Progenitor cell of endocrine pancreas (in vitro differentiated cells): ENCODE measurements at regions not wholly inside any gene's neighbourhood (a gene's known extent, or its start where the extent isn't known, plus 50 kb on each side); places are given as distances from the start of the nearest gene placed in this dataset.

Source experiments
- DNase-seq: peaks from one replicate; pipeline ENCODE4 v3.0.0; 2021; ENCODE audit warnings: low spot score; ENCODE audit not compliant: unreplicated experiment
- H3K27ac Mint-ChIP-seq: 2 replicates; pipeline ENCODE4 v1.8.0; 2021; ENCODE audit warnings: mild to moderate bottlenecking, moderate library complexity, mixed read lengths
- H3K27me3 Mint-ChIP-seq: 2 replicates; pipeline ENCODE4 v1.8.0; 2021; ENCODE audit warnings: mixed read lengths
- H3K36me3 Mint-ChIP-seq: 2 replicates; pipeline ENCODE4 v1.8.0; 2022; ENCODE audit warnings: mixed read lengths; ENCODE audit not compliant: insufficient read depth
- H3K4me1 Mint-ChIP-seq: 2 replicates; pipeline ENCODE4 v1.8.0; 2021; ENCODE audit warnings: low read depth, mixed read lengths
- H3K4me3 Mint-ChIP-seq: 2 replicates; pipeline ENCODE4 v1.8.0; 2021; ENCODE audit warnings: low read depth, mild to moderate bottlenecking, moderate library complexity, mixed read lengths
- H3K9me3 Mint-ChIP-seq: 2 replicates; pipeline ENCODE4 v1.8.0; 2021; ENCODE audit warnings: low read depth, mixed read lengths
- CTCF ChIP-seq: fragments of 200-600 bp; sonication (generic); IDR thresholded peaks from one replicate; pipeline ENCODE4 v1.5.0; 2021; ENCODE audit warnings: antibody characterized with exemption, mild to moderate bottlenecking; ENCODE audit not compliant: unreplicated experiment

DNA sequence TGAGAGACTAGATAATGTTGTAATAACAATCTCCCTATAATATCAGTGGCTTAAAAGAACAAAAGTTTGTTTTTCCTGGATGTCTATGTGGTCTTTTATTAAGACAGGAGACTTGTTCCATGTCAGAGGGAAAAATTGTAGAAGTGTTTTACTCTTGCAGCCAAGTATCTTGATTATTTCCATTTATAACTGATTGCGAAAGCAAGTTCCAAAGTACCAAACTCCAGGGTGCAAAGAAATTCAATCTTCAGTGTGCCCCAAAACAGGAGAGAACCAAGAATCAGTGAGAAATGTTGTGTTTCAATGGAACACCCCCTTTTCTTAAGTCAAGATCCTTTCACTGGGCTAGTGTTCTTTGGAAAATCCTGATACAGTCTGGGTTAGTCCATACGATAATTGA, 624.4 kb upstream of the BCHE start:
- Mint-ChIP-seq H3K36me3 (no peaks in the 10 kb centered on the region), H3K9me3 (peaks cover 15% of the 10 kb centered on the region), H3K4me1 (peaks cover 18% of the 10 kb centered on the region), H3K27ac (no peak overlapping the region), H3K4me3 (no peak overlapping the region), H3K27me3 (no peaks in the 10 kb centered on the region)
- TF ChIP-seq CTCF: no peak
- no peak for DNase-seq

- no peak for TF ChIP-seq CTCF
- Mint-ChIP-seq H3K9me3 (peaks cover 23% of the 10 kb centered on the region), H3K36me3 (peaks cover 2% of the 10 kb centered on the region), H3K27me3 (no peaks in the 10 kb centered on the region), H3K27ac (no peak overlapping the region), H3K4me3 (no peak overlapping the region), H3K4me1 (peaks cover 24% of the 10 kb centered on the region)
- no peak for DNase-seq
Measured at GRCh38 chr3:166457382-166457781, 620.2 kb upstream of the BCHE start.

GRCh38 chr3:166456286-166456685, 619.1 kb upstream of the BCHE start:
- no peak for DNase-seq
- peaks cover 5% of the 10 kb centered on the region for H3K36me3 Mint-ChIP-seq
- no peaks in the 10 kb centered on the region for H3K27me3 Mint-ChIP-seq
- H3K4me1 Mint-ChIP-seq: peaks cover 25% of the 10 kb centered on the region
- no peak for TF ChIP-seq CTCF
- no peak overlapping the region for H3K4me3 Mint-ChIP-seq
- H3K27ac Mint-ChIP-seq: no peak overlapping the region
- peaks cover 24% of the 10 kb centered on the region for H3K9me3 Mint-ChIP-seq

DNA sequence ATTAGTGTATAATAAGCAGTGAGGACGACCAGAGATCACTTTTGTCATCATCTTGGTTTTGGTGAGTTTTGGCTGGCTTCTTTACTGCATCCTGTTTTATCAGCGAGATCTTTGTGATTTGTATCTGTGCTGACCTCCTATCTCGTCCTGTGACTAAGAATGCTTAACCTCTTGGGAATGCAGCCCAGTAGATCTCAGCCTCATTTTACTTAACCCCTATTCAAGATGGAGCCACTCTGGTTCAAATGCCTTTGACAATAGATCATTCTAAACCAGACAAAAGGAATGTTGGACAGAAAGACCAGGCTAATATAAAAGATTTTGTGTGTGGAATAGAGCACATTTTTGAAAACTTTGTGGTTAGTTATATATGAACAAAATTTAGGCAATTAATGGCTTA, 618.5 kb upstream of the BCHE start:
- no peaks in the 10 kb centered on the region for H3K27me3 Mint-ChIP-seq
- no peak for DNase-seq
- no peak overlapping the region for H3K4me3 Mint-ChIP-seq
- peaks cover 25% of the 10 kb centered on the region for H3K4me1 Mint-ChIP-seq
- peaks cover 21% of the 10 kb centered on the region for H3K9me3 Mint-ChIP-seq
- no peak for TF ChIP-seq CTCF
- H3K27ac Mint-ChIP-seq: no peak overlapping the region
- peaks cover 5% of the 10 kb centered on the region for H3K36me3 Mint-ChIP-seq

GRCh38 chr3:166453478-166453877, 616.3 kb upstream of the BCHE start:
- Mint-ChIP-seq H3K27me3 (no peaks in the 10 kb centered on the region), H3K4me1 (peaks cover 23% of the 10 kb centered on the region), H3K4me3 (no peak overlapping the region), H3K9me3 (peaks cover 18% of the 10 kb centered on the region), H3K36me3 (peaks cover 5% of the 10 kb centered on the region), H3K27ac (peak overlapping the region; percentile 78)
- no peak for DNase-seq
- no peak for TF ChIP-seq CTCF
